Upper lobe of left lung (tissue), 4 donors: ENCODE measurements at regions not wholly inside any gene's neighbourhood (a gene's known extent, or its start where the extent isn't known, plus 50 kb on each side); places are given as distances from the start of the nearest gene placed in this dataset.

Experiments
- CTCF ChIP-seq, 6 experiments: fragments of 450-650 bp in 4 of 6; fragments of 200-600 bp in 2 of 6; sonication (generic) in 2 of 6; IDR thresholded peaks; one replicate each; pipeline ENCODE4 v1.5.1; 2016 to 2019; ENCODE audit warnings: antibody characterized with exemption in 6 of 6
- POLR2A ChIP-seq, 4 donors: fragments of 450-650 bp; IDR thresholded peaks; one replicate each; pipeline ENCODE4 v1.5.1; 2016 to 2017; ENCODE audit warnings: antibody characterized with exemption in 4 of 4, mild to moderate bottlenecking in 2 of 4

- TF ChIP-seq CTCF (IDR thresholded peaks at IDR 0.05) (no peak), POLR2A (IDR thresholded peaks at IDR 0.05) (no peak)
Observed at GRCh38 chr5:111933086-111933485, 176.1 kb upstream of the NREP start.
